Occipital lobe (tissue), 1 donor: ENCODE measurements at regions not wholly inside any gene's neighbourhood (a gene's known extent, or its start where the extent isn't known, plus 50 kb on each side); places are given as distances from the start of the nearest gene placed in this dataset.

Experiments used
- DNase-seq: peaks from one replicate; lab custom pipeline; 2025; lab: John Stamatoyannopoulos, UW

DNA sequence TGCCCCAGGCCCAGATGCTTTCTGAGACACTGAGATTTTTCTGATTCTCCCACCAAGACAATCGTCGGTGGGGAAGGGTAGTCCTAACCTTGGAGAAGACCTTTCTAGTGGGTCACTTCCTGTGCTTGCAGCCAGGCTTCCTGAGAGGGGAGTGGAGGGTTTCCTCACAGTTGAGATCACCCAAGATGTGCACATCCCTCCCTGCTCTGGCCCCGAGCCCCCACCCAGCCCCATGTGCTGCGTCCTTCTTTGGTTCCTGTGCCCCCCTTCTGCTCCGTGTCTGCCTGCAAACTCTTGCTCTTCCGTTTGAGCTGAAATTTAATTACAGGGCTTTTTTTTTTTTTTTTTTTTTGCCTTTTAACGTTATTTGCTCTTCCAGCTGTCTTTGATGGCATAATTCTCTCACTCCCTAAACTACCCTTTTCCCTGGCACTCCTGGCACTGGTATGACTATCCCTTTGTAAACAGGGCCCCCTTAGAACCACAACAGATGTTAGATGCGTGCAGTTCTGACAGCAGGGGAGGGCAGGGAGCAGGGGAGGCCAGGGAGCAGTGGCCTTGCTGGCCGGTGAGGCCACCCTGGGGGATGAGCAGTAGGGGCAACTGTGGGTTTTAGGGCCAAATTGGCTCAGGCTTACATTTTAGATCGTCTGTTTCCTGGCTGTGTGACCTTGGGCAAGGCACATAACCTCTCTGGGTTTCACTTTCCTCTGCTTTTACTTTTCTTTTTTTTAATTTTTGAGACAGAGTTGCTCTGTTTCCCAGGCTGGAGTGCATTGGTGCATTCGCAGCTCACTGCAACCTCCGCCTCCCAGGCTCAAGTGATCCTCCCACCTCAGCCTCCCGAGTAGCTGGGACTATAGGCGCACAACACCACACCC is 144.5 kb downstream of the PHETA1 start:
- no peak for DNase-seq

DNA sequence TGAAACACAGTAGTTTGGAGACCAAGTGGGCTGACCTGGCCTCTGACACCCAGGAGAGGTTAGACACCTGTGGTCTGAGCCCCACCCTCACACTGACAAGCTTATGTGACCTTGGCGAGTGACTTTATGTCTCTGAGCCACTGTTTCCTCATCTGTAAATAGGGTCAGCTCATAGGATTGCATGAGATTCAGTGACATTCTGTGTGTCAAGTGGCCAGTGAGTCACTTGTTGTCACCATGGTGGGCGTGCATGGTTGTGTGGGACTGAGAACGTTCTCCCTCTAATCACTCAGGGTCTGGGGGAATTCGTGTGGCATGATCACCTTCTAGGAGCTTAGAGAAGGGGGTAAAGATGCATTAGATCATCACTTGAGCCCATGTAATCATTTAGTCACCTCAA is 146.4 kb downstream of the PHETA1 start:
- DNase-seq, result no peak

DNA sequence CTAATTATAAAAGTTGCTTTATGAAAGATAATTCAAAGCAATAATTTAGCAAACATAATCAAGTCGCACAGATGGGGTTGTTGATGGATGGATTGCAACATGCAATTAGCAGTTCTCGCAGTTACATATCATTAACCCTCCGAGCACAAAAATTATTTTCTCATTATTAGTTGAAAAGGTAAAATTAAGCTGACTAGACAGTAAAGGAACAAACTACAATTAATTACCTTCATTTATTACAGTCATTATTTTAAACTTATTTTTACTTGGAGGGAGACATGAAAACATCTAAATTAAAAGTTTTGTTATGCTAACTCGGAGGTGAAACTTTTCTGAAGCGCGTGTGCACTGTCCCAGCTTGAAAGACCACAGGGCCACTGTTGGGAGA is 146.9 kb downstream of the PHETA1 start:
- no peak for DNase-seq

DNA sequence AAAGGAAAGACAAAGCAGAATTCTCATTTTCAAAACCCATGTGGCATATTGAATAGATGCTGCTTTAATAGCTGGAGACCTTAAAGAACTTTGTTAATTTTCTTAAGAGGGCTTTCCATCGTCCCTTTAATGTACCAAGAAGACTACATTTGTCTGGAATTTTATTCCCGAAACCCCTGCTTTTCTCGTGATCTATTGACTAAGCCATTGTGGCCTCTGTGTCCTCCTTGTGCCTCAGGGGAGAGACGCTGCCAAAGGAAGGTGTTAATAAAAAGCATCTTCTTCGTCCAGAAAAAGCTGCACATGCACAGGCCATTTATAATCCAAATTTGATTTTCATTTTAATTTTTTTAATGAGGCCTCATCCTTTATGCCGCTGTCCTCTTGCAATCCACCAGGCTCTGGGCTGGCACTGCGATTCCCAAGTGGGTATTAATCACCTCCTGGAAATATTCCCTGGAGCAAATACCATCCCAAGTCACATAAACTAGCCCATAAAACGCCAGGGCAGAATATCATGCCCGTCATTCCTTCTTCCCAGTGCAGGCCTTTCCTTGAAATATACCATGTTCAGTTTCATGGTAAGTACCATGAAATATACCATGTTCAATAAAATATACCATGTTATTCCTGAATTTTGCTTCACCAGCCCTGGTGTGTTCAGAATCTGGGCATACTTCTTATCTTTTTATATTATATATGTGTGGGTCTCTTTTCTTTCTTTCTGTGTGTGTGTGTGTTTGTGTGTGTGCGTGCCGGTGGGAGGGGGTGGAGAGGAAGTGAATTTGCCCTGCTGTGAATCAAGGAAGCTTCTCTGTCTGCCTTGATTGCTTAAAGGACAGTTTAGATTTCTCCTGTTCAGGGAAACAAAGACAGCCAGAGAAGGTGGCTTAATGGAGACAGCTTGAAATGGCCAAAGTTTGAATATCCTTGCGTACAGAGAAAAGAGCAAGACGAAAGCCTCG is 147.6 kb downstream of the PHETA1 start:
- no peak for DNase-seq

DNA sequence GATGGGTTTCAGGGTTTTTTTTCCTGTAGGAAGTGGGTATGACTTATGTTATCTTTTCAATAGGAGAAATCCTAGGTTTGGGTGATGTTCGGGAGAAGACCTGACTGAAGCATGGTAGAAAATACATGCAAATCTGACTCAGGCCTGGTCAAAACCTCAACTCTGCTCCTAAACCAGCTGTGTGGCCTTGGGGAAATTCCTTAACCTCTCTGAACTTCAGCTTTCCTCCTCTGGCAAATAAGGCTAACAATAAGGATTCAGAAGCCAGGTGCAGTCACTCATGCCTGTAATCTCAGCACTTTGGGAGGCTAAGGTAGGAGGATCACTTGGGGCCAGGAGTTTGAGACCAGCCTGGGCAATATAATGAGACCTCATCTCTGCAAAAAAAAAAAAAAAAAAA is 148.5 kb downstream of the PHETA1 start:
- no peak for DNase-seq

DNA sequence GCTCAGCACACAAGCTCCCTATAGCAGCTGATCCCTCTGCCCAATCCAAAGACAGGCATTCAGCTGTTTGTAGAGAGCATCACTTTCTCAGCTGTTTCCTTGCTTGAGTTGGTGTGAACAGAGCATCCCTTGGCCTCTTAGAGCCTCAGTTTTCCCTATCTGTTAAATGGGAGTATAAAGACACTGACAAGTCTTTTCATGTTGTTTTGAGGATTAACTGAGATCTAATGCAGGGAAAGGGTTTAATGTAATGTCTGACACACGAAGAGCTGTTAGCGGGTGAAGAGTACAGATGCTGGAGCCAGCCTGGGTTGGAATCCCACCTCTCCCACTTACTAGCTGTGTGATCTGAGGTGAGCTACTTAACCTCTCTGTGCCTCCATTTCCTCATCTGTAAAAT is 149.5 kb downstream of the PHETA1 start:
- no peak for DNase-seq

DNA sequence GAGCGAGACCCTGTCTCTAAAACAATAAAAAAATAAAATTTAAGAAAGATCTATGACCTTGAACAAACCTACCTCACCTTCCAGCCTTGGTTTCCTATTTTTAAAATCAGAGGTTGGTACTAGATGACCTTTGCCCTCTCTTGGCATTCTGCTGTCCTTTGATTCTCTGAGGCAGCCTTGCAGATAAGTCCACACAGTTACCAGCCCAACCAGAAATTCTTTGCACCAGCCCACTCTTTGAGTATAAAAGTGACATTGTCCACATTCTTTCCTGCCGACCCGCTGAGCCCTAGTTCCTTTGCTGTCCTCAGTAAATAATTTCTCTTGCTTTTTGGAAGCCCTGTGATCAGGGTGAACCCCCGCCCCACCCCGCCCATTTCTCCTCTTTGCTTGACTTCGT is 150.4 kb downstream of the PHETA1 start:
- no peak for DNase-seq

DNA sequence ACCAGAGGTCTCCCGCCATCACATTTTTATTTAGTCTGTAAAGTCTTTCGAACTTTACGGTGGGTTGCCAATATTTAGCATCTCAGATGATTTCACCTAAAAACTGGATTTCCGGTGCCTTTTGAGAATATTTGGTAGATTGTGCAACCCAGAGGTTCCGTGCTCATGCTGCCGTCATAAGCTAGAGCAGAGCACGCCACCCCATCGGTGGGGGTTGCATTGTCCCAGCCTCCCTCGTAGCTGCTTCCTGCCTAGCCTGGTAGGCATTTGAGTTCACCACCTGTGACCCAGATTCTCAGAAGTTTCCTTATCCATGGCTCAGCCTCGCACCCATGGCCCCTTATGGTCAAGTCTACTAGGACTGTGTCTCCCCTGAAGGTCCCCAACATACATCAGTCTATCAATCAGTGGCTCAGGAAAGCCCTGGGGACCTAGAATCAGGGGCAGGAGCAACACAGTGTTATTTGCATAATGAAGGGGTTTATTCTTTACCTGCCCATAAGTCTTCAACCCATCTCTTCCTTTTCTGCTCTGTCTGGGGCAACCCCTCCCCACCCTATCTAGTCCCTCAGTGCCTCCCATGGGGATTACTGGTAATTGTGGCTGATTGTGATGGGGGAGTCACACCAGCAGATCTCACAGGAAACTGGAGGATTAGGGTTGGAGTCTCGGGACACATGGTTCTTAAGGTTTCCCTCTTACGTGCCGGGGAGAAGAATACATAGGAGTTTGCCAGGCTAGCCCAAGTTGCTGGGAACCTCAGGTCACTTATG is 152.3 kb downstream of the PHETA1 start:
- no peak for DNase-seq

DNA sequence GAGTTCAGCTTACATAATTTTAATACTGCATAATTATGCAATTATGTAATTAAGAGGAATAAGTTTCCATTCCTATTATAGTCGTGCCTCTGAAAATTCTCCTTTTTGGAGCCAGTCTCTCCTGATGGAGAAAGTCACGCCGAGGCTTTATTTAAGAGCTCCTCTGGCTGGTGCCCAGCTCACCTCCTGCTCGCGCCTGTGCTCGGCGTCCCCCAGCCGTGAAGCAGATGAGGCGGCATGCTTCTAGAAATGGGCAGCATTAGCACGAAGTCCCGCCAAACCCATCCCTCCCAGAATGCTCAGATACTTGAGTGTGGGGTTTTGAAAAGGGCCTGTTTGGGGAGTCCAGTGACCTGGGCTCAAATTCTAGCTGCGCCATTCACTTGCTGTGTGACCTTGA is 153.0 kb downstream of the PHETA1 start:
- peak; percentile 9 for DNase-seq

DNA sequence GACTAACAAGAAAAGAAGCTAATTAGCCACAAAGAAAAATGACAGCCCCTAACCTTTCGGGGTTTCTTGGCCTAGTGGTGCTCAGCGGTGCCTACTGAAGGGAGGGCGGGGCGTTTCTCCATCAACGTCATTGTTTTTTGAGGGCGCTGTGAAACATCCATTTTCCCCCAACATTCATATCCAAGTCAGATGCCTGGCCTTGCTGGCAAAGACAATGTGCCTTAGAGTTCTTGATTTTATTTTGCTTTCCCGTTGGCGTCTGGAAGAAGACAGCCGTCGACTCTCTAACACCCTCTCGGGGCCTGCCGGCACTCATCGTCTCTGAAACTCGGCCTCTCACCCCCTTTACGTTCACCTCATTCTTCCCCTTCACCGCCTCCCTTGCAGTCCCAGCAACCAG is 154.5 kb downstream of the PHETA1 start:
- no peak for DNase-seq

DNA sequence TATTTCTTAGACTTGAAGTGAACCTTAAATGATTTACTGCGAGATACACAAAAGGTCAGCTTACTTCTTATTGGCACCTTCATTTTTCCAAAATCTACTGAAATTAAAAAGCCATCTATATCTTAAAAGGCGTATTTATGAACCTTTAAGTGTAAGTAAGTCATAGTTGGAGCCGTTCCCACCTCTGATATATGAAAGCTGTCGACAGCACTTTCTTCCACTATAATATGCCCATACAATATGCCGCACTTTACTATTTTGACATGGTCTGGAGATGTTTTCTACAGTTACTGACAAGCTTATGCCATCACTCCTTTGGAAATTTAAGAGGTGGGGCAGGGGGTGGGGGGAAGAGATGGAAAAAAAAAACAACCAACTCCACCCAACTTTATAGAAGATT is 155.3 kb downstream of the PHETA1 start:
- DNase-seq, result no peak

DNA sequence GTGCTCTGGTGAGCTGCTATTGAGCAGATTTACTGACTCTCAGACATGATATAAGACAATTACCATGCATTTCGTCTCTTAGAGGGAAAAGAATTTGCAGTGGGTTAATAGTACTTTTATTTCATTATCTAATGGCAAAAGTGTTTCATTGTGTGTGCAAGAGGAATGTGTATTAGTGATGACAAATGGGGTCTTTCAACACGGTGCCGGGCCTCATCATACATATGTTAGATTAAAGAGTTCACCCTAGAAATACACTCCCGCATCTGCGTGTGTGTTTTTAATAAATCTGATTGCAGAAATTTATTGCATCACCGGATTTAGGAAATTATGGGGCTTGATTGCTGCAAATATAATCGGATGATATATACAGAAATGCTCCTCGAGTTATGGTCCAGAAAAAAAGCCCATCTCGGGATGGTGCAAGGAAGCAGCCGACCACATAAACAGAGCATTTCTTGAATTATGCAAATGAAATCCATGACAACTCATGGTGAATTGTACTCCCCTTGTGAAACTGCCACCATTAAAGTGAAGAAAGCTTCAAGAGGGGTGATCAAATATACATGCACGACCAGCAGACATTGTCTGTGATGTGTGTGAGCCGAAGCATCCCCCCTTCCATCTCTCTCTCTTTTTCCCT is 156.0 kb downstream of the PHETA1 start:
- DNase-seq, result no peak

DNA sequence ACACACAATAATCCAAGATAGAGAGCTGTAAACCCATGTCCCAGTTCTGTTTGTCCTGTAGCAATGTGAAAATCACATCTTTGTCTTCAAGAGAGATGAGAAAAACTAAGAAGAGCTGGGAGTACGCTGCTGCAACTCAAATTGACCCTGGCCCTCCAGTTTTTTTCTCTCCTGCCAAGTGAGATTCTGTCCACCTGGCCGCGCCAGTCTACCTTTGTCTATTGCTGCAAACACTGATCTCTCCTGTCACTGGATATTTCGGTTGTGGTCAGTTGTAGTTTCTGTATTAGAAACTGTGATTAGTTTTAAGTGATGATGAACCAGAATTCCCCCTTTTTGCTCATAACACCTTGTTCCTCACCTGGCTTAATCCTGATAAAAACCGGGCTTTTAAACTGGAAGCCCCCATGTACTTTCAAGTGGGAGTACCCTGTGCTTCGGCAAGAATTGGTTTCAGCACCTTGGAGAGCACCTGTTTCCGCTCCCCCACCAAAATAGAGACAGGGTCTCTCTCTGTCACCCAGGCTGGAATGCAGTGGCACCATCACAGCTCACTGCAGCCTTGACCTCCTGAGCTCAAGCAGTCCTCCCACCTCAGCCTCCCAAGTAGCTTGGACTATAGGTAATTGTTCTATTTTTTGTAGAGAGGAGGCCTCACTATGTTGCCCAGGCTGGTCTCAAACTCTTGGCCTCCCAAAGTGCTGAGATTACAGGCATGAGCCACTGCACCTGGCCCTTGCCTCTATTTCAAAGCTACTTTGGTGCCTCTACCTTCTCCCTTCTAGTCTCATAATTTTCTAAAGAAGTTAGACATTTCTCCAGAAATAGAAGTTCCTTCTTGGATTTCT is 156.8 kb downstream of the PHETA1 start:
- no peak for DNase-seq

DNA sequence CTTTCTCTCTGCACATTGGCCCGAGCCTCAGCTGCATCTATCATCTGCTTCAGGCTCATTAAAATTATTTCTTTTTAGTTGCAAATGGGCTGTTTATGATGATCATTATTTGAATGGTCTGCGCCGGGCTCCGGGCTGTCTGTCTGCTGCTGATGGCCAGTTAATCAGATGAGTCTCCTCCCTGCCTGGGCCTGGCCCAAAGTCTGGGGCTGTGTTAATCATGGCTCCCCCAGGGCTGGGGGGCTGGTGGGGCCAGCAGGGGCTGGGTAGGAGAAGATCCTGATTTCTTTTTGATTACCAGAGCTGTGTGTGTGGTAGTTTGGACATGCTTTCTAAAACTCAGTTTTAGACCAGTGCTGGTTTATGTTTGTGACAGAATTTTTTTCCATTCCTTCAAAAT is 159.1 kb downstream of the PHETA1 start:
- DNase-seq, result no peak

DNA sequence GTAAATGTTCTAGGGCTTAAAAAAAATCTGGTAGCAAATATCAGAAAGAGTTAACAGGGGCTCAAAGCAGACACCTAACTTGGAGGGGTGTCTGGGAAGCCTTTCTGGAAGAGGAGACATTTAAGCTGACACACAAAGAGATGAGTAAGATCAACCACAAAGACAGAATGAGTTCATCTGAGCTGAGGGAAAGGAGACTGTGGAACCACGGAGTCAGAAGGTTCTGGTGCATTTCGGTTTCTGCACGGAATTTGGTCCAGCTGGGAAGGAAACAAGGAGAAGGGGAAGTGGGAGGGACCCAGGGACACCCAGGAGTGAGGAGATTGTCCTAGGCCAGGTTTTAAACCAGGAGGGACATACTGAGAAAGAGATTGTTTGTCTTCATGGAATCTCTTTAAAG is 161.1 kb downstream of the PHETA1 start:
- no peak for DNase-seq

DNA sequence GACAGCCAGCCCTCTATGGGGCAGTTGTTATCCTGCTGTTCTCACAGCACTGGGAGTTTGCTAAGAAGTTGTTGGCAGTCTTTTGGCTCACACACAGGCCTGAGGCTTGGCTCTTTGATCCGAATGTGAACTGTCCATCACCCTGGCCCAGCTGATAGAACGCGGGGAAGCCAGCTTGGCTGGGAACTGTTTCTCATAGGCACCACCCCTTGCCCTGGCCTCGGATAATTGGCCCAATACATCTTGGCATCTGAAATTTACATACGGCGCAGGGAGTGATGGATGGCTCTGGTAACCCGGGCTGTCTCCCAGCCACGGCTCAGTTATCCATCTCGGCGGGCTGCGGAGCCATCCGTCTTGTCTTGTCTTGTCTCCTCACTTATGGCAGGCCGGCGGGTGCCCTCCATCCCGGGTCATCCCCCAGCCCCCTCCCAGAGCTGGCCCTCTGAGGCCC is 164.1 kb downstream of the PHETA1 start:
- DNase-seq, result no peak

DNA sequence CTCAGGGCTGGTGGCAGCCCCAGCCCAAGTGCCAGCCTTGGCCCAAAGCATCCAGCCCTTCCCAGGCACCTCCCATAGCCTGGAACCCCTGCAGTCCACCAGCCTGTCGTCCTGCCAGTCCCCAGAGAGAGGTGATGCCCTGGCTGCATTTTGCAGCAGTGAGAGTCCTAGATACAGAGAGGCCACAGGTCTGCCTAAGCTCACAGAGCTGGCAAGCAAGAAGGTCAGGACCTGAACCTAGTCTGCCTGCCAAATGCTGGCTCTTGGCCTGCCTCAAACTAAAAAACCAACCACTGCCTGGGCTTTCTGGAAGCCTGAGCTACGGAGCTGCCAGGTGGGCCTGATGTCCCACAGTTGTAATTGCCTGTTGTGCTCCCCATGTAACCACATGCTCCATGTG is 164.9 kb downstream of the PHETA1 start:
- DNase-seq, result no peak

DNA sequence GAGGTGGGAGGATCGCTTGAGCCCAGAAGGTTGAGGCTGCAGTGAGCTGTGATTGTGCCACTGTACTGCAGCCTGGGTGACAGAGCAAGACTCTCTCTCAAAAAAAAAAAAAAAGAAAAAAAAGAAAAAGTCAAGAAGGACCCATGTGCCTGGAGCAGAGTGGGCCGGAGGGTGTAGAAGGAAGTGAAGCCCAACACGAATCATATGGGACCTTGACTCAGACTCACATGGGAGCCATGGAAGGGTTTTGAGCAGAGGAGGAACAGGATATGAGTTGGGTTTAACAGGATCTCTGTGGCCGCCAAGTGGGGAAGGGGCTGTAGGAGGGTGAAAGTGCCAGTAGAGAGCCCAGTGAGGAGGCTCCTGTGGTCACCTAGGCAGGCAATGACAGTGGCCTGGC is 165.4 kb downstream of the PHETA1 start:
- no peak for DNase-seq

DNA sequence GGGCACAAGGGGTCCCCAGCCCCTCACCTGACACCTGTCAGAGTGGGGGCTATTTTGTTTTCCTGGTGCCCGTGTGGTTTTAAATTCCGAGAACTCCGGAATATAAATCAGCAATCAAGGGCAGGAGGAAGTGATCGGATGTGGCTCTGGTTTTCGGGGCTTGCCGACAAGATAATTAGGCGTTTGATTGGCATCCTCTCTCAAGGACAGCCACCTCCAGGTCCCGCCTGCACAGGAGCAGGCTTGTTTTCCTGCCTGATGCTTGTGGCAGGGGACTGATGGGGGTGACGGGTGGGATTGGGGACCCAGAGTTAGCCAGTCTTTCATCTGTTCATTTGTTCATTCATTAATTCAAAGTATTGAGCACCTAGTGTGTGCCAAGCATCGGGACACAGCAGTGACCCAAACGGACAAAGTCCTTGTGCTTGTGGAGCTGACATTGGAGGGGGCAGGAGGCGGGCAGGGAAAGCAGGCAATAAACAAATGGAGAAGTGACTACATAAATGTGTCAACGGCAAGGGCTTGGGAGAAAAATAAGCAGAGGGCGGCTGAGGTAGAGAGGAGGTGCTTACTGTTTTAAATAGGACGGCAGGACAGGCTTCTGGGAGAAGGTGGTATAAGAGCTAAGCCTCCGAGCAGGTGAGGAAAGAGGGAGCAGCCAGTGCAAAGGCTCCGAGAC is 166.5 kb downstream of the PHETA1 start:
- DNase-seq, result no peak
